H1 (cell line): ENCODE measurements at regions not wholly inside any gene's neighbourhood (a gene's known extent, or its start where the extent isn't known, plus 50 kb on each side); places are given as distances from the start of the nearest gene placed in this dataset.

Experiments
- EGR1 ChIP-seq: IDR thresholded peaks from 2 replicates; pipeline ENCODE4 v1.6.1; 2011; ENCODE audit warnings: low read depth, low read length, borderline replicate concordance
- FOSL1 ChIP-seq: IDR thresholded peaks from 2 replicates; pipeline ENCODE4 v1.6.1; 2011; ENCODE audit warnings: mild to moderate bottlenecking, low read depth, low read length, moderate library complexity; ENCODE audit not compliant: insufficient read depth
- TF ChIP-seq, protein P1 (sequence below), 3 experiments: IDR thresholded peaks; 1 replicate in 2 of 3; 2 replicates in 1 of 3; pipeline versions ENCODE4 v1.5.1 to v1.6.1; 2011; ENCODE audit warnings: low read length in 3 of 3, mild to moderate bottlenecking in 3 of 3, inconsistent platforms in 2 of 3, low read depth in 1 of 3, moderate library complexity in 1 of 3; ENCODE audit not compliant: insufficient read depth in 1 of 3; ENCODE audit errors: control extremely low read depth in 1 of 3

DNA sequence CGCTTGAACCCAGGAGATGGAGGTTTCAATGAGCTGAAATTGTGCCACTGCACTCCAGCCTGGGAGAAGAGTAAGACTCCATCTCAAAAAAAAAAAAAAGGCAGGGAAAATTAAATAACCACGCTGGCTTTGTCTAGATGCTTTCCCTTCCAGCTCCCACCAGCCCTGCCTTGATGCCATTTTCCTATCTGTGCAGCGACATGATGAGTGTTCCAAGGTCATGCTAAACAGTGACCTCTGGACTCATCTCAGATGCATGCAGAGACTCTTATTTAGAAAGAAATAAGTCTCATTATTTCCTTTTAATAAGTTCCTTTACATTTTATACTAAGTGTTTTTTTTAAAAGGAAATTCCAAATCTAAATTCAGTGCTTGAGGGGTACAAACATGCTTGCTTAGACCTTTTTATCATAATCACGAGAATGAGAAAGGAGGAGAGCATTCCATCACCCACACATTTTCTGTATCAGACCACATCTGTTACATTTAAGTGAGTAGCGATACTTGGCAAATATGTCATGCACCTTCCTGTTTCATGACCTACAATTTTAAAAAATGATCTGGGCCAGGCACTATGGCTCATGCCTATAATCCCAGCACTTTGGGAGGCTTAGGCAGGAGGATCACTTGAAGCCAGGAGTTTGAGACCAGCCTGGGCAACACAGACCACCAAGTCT, 101.1 kb upstream of the RREB1 start (continued):
- TF ChIP-seq, protein P1, sequence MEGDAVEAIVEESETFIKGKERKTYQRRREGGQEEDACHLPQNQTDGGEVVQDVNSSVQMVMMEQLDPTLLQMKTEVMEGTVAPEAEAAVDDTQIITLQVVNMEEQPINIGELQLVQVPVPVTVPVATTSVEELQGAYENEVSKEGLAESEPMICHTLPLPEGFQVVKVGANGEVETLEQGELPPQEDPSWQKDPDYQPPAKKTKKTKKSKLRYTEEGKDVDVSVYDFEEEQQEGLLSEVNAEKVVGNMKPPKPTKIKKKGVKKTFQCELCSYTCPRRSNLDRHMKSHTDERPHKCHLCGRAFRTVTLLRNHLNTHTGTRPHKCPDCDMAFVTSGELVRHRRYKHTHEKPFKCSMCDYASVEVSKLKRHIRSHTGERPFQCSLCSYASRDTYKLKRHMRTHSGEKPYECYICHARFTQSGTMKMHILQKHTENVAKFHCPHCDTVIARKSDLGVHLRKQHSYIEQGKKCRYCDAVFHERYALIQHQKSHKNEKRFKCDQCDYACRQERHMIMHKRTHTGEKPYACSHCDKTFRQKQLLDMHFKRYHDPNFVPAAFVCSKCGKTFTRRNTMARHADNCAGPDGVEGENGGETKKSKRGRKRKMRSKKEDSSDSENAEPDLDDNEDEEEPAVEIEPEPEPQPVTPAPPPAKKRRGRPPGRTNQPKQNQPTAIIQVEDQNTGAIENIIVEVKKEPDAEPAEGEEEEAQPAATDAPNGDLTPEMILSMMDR (IDR thresholded peaks at IDR 0.05; ENCODE audit: control extremely low read depth in 1 of 3, insufficient read depth in 1 of 3, low read depth in 1 of 3, low read length in 3 of 3): no peak
- no peak for TF ChIP-seq EGR1
- TF ChIP-seq FOSL1: no peak
